GM23338 (cell line): ENCODE measurements at regions not wholly inside any gene's neighbourhood (a gene's known extent, or its start where the extent isn't known, plus 50 kb on each side); places are given as distances from the start of the nearest gene placed in this dataset.

Experiments
- CREB1 ChIP-seq: fragments of 250-450 bp; sonication (Bioruptor Pico); IDR thresholded peaks from 2 replicates; pipeline ENCODE4 v1.5.0; 2020; ENCODE audit warnings: low read depth, mild to moderate bottlenecking, moderate library complexity
- EZH2 ChIP-seq: fragments of 200-600 bp; sonication (generic); IDR thresholded peaks from one replicate; pipeline ENCODE4 v1.8.0; 2017; ENCODE audit warnings: antibody characterized with exemption, mild to moderate bottlenecking, low read depth; ENCODE audit not compliant: unreplicated experiment
- EZH2phosphoT487 ChIP-seq: fragments of 200-600 bp; sonication (generic); IDR thresholded peaks from one replicate; pipeline ENCODE4 v1.8.1; 2018; ENCODE audit warnings: antibody characterized with exemption; ENCODE audit not compliant: unreplicated experiment
- JUNB ChIP-seq: IDR thresholded peaks from one replicate; pipeline ENCODE4 v1.6.1; 2016; ENCODE audit warnings: antibody characterized with exemption; ENCODE audit not compliant: unreplicated experiment
- NANOG ChIP-seq: IDR thresholded peaks from 2 replicates; pipeline ENCODE4 v1.6.1; 2016; ENCODE audit warnings: antibody characterized with exemption, borderline replicate concordance
- POLR2AphosphoS5 ChIP-seq: IDR thresholded peaks from 2 replicates; pipeline ENCODE4 v1.6.1; 2016; ENCODE audit warnings: antibody characterized with exemption, low read depth
- STAT1 ChIP-seq: IDR thresholded peaks from one replicate; pipeline ENCODE4 v1.6.1; 2016; ENCODE audit warnings: antibody characterized with exemption; ENCODE audit not compliant: unreplicated experiment
- ZNF114 ChIP-seq: fragments of 250-450 bp; sonication (Bioruptor Pico); IDR thresholded peaks from 2 replicates; pipeline ENCODE4 v1.5.0; 2020; ENCODE audit warnings: mild to moderate bottlenecking, moderate library complexity
- ZNF331 ChIP-seq: fragments of 250-450 bp; sonication (Bioruptor Pico); IDR thresholded peaks from 2 replicates; pipeline ENCODE4 v1.5.0; 2020; ENCODE audit warnings: low read depth, mild to moderate bottlenecking, moderate library complexity
- TF ChIP-seq, protein P1 (sequence below), 2 experiments: fragments of 200-600 bp in 1 of 2; sonication (generic) in 1 of 2; conservative IDR thresholded peaks; 2 replicates each; pipeline versions ENCODE4 v1.5.1 to v1.6.1; 2016 to 2017; ENCODE audit warnings: antibody characterized with exemption in 2 of 2, low read depth in 2 of 2, mild to moderate bottlenecking in 2 of 2, moderate library complexity in 1 of 2
- TF ChIP-seq, protein P2 (sequence below): IDR thresholded peaks from 2 replicates; pipeline ENCODE4 v1.6.1; 2016; ENCODE audit warnings: antibody characterized with exemption
- TF ChIP-seq, protein P3 (sequence below): IDR thresholded peaks from one replicate; pipeline ENCODE4 v1.6.1; 2018; ENCODE audit warnings: antibody characterized with exemption; ENCODE audit not compliant: unreplicated experiment
- TF ChIP-seq, protein P4 (sequence below): fragments of 250-450 bp; sonication (Bioruptor Pico); IDR thresholded peaks from 2 replicates; pipeline ENCODE4 v1.5.0; 2020; ENCODE audit warnings: mild to moderate bottlenecking, moderate library complexity

DNA sequence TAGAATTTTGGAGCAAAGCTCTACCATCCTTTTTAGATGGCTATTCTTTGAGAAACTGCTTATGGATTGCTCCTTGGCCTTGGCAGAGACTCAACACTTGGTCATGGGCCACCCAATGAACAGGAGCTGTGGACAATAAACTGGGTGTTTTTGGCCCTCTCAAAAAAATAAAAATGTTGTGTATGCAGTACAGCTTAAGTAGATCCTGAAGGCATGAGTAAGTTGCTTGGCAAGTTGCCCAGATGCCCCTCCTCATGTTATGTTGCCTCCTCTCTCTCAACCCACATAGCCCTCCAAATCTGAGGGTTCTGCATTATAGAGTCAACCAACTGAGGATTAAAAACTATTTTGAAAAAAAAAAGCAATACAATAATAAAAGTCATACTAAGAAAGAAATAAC is 124.9 kb downstream of the ATP23 start:
- TF ChIP-seq, protein P1, sequence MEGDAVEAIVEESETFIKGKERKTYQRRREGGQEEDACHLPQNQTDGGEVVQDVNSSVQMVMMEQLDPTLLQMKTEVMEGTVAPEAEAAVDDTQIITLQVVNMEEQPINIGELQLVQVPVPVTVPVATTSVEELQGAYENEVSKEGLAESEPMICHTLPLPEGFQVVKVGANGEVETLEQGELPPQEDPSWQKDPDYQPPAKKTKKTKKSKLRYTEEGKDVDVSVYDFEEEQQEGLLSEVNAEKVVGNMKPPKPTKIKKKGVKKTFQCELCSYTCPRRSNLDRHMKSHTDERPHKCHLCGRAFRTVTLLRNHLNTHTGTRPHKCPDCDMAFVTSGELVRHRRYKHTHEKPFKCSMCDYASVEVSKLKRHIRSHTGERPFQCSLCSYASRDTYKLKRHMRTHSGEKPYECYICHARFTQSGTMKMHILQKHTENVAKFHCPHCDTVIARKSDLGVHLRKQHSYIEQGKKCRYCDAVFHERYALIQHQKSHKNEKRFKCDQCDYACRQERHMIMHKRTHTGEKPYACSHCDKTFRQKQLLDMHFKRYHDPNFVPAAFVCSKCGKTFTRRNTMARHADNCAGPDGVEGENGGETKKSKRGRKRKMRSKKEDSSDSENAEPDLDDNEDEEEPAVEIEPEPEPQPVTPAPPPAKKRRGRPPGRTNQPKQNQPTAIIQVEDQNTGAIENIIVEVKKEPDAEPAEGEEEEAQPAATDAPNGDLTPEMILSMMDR (conservative IDR thresholded peaks at IDR 0.05; ENCODE audit: low read depth in 2 of 2), result no peak
- TF ChIP-seq EZH2phosphoT487 (no peak), EZH2 (no peak), POLR2AphosphoS5 (no peak), JUNB (no peak), CREB1 (no peak), NANOG (no peak), ZNF114 (CRISPR knock-in tag) (no peak), STAT1 (no peak), ZNF331 (CRISPR knock-in tag) (no peak)
- TF ChIP-seq, protein P2, sequence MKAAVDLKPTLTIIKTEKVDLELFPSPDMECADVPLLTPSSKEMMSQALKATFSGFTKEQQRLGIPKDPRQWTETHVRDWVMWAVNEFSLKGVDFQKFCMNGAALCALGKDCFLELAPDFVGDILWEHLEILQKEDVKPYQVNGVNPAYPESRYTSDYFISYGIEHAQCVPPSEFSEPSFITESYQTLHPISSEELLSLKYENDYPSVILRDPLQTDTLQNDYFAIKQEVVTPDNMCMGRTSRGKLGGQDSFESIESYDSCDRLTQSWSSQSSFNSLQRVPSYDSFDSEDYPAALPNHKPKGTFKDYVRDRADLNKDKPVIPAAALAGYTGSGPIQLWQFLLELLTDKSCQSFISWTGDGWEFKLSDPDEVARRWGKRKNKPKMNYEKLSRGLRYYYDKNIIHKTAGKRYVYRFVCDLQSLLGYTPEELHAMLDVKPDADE, result no peak
- TF ChIP-seq, protein P3, sequence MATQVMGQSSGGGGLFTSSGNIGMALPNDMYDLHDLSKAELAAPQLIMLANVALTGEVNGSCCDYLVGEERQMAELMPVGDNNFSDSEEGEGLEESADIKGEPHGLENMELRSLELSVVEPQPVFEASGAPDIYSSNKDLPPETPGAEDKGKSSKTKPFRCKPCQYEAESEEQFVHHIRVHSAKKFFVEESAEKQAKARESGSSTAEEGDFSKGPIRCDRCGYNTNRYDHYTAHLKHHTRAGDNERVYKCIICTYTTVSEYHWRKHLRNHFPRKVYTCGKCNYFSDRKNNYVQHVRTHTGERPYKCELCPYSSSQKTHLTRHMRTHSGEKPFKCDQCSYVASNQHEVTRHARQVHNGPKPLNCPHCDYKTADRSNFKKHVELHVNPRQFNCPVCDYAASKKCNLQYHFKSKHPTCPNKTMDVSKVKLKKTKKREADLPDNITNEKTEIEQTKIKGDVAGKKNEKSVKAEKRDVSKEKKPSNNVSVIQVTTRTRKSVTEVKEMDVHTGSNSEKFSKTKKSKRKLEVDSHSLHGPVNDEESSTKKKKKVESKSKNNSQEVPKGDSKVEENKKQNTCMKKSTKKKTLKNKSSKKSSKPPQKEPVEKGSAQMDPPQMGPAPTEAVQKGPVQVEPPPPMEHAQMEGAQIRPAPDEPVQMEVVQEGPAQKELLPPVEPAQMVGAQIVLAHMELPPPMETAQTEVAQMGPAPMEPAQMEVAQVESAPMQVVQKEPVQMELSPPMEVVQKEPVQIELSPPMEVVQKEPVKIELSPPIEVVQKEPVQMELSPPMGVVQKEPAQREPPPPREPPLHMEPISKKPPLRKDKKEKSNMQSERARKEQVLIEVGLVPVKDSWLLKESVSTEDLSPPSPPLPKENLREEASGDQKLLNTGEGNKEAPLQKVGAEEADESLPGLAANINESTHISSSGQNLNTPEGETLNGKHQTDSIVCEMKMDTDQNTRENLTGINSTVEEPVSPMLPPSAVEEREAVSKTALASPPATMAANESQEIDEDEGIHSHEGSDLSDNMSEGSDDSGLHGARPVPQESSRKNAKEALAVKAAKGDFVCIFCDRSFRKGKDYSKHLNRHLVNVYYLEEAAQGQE, result no peak
- TF ChIP-seq, protein P4, sequence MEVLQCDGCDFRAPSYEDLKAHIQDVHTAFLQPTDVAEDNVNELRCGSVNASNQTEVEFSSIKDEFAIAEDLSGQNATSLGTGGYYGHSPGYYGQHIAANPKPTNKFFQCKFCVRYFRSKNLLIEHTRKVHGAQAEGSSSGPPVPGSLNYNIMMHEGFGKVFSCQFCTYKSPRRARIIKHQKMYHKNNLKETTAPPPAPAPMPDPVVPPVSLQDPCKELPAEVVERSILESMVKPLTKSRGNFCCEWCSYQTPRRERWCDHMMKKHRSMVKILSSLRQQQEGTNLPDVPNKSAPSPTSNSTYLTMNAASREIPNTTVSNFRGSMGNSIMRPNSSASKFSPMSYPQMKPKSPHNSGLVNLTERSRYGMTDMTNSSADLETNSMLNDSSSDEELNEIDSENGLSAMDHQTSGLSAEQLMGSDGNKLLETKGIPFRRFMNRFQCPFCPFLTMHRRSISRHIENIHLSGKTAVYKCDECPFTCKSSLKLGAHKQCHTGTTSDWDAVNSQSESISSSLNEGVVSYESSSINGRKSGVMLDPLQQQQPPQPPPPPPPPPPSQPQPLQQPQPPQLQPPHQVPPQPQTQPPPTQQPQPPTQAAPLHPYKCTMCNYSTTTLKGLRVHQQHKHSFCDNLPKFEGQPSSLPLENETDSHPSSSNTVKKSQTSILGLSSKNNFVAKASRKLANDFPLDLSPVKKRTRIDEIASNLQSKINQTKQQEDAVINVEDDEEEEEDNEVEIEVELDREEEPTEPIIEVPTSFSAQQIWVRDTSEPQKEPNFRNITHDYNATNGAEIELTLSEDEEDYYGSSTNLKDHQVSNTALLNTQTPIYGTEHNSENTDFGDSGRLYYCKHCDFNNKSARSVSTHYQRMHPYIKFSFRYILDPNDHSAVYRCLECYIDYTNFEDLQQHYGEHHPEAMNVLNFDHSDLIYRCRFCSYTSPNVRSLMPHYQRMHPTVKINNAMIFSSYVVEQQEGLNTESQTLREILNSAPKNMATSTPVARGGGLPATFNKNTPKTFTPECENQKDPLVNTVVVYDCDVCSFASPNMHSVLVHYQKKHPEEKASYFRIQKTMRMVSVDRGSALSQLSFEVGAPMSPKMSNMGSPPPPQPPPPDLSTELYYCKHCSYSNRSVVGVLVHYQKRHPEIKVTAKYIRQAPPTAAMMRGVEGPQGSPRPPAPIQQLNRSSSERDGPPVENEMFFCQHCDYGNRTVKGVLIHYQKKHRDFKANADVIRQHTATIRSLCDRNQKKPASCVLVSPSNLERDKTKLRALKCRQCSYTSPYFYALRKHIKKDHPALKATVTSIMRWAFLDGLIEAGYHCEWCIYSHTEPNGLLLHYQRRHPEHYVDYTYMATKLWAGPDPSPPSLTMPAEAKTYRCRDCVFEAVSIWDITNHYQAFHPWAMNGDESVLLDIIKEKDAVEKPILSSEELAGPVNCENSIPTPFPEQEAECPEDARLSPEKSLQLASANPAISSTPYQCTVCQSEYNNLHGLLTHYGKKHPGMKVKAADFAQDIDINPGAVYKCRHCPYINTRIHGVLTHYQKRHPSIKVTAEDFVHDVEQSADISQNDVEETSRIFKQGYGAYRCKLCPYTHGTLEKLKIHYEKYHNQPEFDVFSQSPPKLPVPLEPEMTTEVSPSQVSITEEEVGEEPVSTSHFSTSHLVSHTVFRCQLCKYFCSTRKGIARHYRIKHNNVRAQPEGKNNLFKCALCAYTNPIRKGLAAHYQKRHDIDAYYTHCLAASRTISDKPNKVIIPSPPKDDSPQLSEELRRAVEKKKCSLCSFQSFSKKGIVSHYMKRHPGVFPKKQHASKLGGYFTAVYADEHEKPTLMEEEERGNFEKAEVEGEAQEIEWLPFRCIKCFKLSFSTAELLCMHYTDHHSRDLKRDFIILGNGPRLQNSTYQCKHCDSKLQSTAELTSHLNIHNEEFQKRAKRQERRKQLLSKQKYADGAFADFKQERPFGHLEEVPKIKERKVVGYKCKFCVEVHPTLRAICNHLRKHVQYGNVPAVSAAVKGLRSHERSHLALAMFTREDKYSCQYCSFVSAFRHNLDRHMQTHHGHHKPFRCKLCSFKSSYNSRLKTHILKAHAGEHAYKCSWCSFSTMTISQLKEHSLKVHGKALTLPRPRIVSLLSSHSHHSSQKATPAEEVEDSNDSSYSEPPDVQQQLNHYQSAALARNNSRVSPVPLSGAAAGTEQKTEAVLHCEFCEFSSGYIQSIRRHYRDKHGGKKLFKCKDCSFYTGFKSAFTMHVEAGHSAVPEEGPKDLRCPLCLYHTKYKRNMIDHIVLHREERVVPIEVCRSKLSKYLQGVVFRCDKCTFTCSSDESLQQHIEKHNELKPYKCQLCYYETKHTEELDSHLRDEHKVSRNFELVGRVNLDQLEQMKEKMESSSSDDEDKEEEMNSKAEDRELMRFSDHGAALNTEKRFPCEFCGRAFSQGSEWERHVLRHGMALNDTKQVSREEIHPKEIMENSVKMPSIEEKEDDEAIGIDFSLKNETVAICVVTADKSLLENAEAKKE, result no peak
